GM21717 (cell line): ENCODE measurements at regions not wholly inside any gene's neighbourhood (a gene's known extent, or its start where the extent isn't known, plus 50 kb on each side); places are given as distances from the start of the nearest gene placed in this dataset.
"Not testable (repeated sequence)": the region's sequence is repeated elsewhere in the genome, so short reads cannot be mapped to it uniquely, and the experiment has no call there.

Source experiments
- ATAC-seq: cut with Tn5 transposase; IDR thresholded peaks from one replicate; pipeline ENCODE4 v1.9.1; 2021; ENCODE audit warnings: mild to moderate bottlenecking, moderate library complexity; ENCODE audit not compliant: unreplicated experiment

GRCh38 chr6:830667-831327, 137.9 kb upstream of the EXOC2 start:
- ATAC-seq: no peak

- no peak for ATAC-seq
Observed at GRCh38 chr6:829656-830055, 136.7 kb upstream of the EXOC2 start.

GRCh38 chr6:827431-827830, 134.5 kb upstream of the EXOC2 start:
- no peak for ATAC-seq

- ATAC-seq: no peak
Observed at GRCh38 chr6:819122-819521, 126.2 kb upstream of the EXOC2 start.

- no peak for ATAC-seq
Observed at GRCh38 chr6:818196-818595, 125.3 kb upstream of the EXOC2 start.

GRCh38 chr6:816510-817084, 123.7 kb upstream of the EXOC2 start:
- ATAC-seq: no peak

- no peak for ATAC-seq
Observed at GRCh38 chr6:815348-815738, 122.4 kb upstream of the EXOC2 start.

GRCh38 chr6:814378-815347, 121.7 kb upstream of the EXOC2 start:
- ATAC-seq: no peak

- ATAC-seq: no peak
Observed at GRCh38 chr6:811831-812230, 118.9 kb upstream of the EXOC2 start.

- no peak for ATAC-seq
Observed at GRCh38 chr6:811191-811590, 118.3 kb upstream of the EXOC2 start.

- ATAC-seq: no peak
Observed at GRCh38 chr6:804771-805170, 111.8 kb upstream of the EXOC2 start.

GRCh38 chr6:804317-804716, 111.4 kb upstream of the EXOC2 start:
- no peak for ATAC-seq

GRCh38 chr6:803191-803977, 110.4 kb upstream of the EXOC2 start:
- ATAC-seq: no peak

GRCh38 chr6:802701-803100, 109.8 kb upstream of the EXOC2 start:
- no peak for ATAC-seq

- ATAC-seq: not testable (repeated sequence)
Observed at GRCh38 chr6:802223-802622, 109.3 kb upstream of the EXOC2 start.

- ATAC-seq: no peak
Observed at GRCh38 chr6:799769-800168, 106.8 kb upstream of the EXOC2 start.

- ATAC-seq: no peak
Observed at GRCh38 chr6:797479-798077, 104.6 kb upstream of the EXOC2 start.

GRCh38 chr6:795046-795685, 102.2 kb upstream of the EXOC2 start:
- ATAC-seq: no peak

GRCh38 chr6:793261-793660, 100.3 kb upstream of the EXOC2 start:
- ATAC-seq: no peak

GRCh38 chr6:792662-793061, 99.7 kb upstream of the EXOC2 start:
- ATAC-seq: no peak
